ENCODE measurements at regions not wholly inside any gene's neighbourhood (a gene's known extent, or its start where the extent isn't known, plus 50 kb on each side); places are given as distances from the start of the nearest gene placed in this dataset.

- no peak for DNase-seq
Measured at GRCh38 chr2:217291259-217291658, 431.4 kb upstream of the TNP1 start.

- no peak for DNase-seq
Measured at GRCh38 chr2:217290467-217290866, 430.6 kb upstream of the TNP1 start.

- no peak for DNase-seq
Measured at GRCh38 chr2:217289907-217290280, 430.0 kb upstream of the TNP1 start.

- DNase-seq, result no peak
Measured at GRCh38 chr2:217289177-217289906, 429.5 kb upstream of the TNP1 start.

- DNase-seq, result no peak
Measured at GRCh38 chr2:217288472-217289063, 428.7 kb upstream of the TNP1 start.

GRCh38 chr2:217286833-217287232, 427.0 kb upstream of the TNP1 start:
- DNase-seq, result no peak

- no peak for DNase-seq
Measured at GRCh38 chr2:217285926-217286325, 426.1 kb upstream of the TNP1 start.

GRCh38 chr2:217283460-217283859, 423.6 kb upstream of the TNP1 start:
- DNase-seq, result no peak

- DNase-seq, result no peak
Measured at GRCh38 chr2:217282531-217282930, 422.7 kb upstream of the TNP1 start.

- no peak for DNase-seq
Measured at GRCh38 chr2:217279556-217279955, 419.7 kb upstream of the TNP1 start.

GRCh38 chr2:217279140-217279539, 419.3 kb upstream of the TNP1 start:
- no peak for DNase-seq

GRCh38 chr2:217277646-217278398, 418.0 kb upstream of the TNP1 start:
- no peak for DNase-seq

GRCh38 chr2:217276433-217276832, 416.6 kb upstream of the TNP1 start:
- DNase-seq, result no peak

- no peak for DNase-seq
Measured at GRCh38 chr2:217275091-217275490, 415.2 kb upstream of the TNP1 start.

- no peak for DNase-seq
Measured at GRCh38 chr2:217274578-217274977, 414.7 kb upstream of the TNP1 start.

GRCh38 chr2:217273851-217274250, 414.0 kb upstream of the TNP1 start:
- no peak for DNase-seq

- no peak for DNase-seq
Measured at GRCh38 chr2:217273162-217273561, 413.3 kb upstream of the TNP1 start.

- DNase-seq, result no peak
Measured at GRCh38 chr2:217271813-217272212, 411.9 kb upstream of the TNP1 start.

- DNase-seq, result no peak
Measured at GRCh38 chr2:217270485-217271121, 410.7 kb upstream of the TNP1 start.

GRCh38 chr2:217269701-217270484, 410.0 kb upstream of the TNP1 start:
- no peak for DNase-seq

GRCh38 chr2:217268978-217269377, 409.1 kb upstream of the TNP1 start:
- no peak for DNase-seq

GRCh38 chr2:217267758-217268157, 407.9 kb upstream of the TNP1 start:
- no peak for DNase-seq

GRCh38 chr2:217263756-217264155, 403.9 kb upstream of the TNP1 start:
- no peak for DNase-seq
